HG03097 (cell line): ENCODE measurements at regions not wholly inside any gene's neighbourhood (a gene's known extent, or its start where the extent isn't known, plus 50 kb on each side); places are given as distances from the start of the nearest gene placed in this dataset.

Source experiments
- ATAC-seq: cut with Tn5 transposase; IDR thresholded peaks from one replicate; pipeline ENCODE4 v1.9.1; 2021; ENCODE audit not compliant: unreplicated experiment, low FRiP score

GRCh38 chr7:25822823-25823222 is 329.2 kb upstream of the NFE2L3 start:
- ATAC-seq: no peak

DNA sequence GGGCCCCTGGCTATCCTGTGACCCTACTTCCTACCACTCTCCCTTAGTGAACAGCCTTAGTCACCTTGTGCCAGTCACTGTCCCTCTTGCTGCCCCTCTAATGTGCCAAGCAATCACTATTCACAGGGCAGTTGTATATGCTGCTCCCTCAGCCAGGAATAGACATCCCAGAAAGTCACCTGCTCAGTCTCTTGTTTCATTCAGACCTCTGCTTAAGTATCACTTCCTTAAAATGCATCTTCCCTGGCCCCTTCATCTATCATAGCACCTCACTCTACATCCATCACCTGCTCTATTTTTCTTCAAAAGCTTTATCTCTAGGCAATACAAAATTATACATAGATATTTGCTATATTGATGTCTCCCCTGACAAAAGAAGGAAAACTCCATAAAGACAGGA is 328.4 kb upstream of the NFE2L3 start:
- ATAC-seq: no peak

DNA sequence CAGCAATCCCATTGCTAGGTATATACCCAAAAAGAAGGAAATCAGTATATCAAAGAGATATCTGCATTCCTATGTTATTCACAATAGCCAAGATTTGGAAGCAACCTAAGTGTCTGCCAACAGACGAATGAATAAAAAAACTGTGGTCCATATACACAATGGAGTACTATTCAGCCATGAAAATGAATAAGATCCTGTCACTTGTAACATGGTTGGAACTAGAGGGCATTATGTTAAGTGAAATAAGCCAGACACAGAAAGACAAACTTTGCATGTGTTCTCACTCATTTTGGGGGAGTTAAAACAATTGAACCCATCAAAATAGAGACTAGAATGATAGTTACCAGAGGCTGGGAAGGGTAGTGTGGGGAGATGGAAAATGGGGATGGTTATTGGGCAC is 323.5 kb upstream of the NFE2L3 start:
- ATAC-seq: no peak

DNA sequence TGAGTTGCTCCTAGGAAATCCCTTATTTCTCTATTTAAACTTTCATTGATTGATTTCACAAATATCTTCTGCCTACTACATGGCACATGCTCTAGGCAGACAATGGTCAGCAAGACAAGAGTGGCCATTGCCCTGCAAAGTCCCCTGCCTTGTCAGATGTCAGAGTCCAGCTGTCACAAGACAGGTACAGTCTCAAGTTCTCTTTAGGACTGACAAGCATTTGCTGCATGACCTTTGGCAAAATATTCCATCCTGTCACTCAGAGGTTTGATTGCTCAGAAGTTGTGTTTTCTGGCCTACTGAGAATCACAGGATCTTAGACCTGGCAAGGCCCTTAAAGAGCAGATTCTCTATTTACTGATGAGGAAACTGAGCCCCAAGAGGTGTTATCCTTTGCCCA is 322.3 kb upstream of the NFE2L3 start:
- no peak for ATAC-seq

- ATAC-seq: no peak
Observed at GRCh38 chr7:25830215-25830614, 321.8 kb upstream of the NFE2L3 start.

DNA sequence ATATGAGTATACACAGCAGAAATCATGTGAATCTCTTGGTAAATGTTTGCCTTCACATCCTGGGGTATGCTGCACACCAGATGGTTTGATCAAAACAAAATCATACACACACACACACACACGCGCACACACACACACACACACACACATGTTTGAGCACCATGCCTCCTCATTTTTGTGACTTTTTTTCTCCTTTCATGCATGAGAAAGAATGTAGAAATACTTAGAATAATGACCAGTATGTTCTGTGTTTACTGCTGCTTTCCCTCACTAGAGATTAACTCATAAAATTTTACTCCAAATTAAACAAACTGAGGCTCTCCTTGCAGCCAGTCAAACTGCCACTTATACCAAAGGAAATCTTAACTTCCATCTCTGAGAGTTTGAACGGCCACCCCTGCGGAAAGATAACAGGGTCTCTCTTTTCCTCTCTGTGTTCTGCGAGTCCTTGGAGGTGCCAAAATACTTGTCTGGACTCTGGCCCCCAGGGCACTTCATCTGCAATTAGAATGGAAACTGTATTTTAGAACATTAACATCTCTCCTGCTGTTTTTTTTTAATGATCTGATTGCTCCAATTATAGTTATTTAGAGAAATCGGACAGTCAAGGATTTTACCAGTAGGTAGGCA is 320.8 kb upstream of the NFE2L3 start:
- ATAC-seq: no peak

DNA sequence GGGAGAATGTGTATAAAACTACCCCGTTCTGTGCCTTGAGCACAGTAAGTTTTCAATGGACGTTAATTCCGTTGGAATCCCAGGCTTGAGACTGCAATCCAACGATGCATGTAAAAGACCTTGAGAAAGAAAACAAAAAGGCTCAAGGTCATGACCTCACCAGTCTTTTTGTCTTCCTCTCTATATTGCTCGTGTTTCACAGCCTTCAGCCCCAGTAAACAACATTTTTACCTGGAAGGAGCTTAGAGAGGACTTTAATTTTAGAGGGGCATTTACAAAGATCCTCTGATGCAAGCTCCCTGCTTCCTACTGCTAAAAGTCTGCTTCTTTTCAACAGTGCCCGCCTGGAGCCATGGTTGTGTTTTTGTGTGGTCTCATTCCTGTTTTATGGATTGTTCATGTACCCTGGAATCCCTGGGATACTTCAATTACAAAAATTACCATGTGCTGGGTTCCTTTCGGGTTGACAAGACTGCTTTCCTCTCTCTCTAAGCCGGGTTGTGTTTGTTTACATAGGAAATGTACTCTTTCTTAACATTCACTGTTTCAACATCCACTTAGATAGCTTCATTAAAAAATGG is 320.1 kb upstream of the NFE2L3 start:
- no peak for ATAC-seq

- no peak for ATAC-seq
Observed at GRCh38 chr7:25832456-25832855, 319.5 kb upstream of the NFE2L3 start.

GRCh38 chr7:25832929-25833328 is 319.1 kb upstream of the NFE2L3 start:
- no peak for ATAC-seq

GRCh38 chr7:25834050-25834449 is 317.9 kb upstream of the NFE2L3 start:
- ATAC-seq: no peak

GRCh38 chr7:25835197-25835596 is 316.8 kb upstream of the NFE2L3 start:
- ATAC-seq: no peak

- no peak for ATAC-seq
Observed at GRCh38 chr7:25839084-25839769, 312.8 kb upstream of the NFE2L3 start.

GRCh38 chr7:25840209-25840792 is 311.7 kb upstream of the NFE2L3 start:
- ATAC-seq: no peak

GRCh38 chr7:25841575-25841974 is 310.4 kb upstream of the NFE2L3 start:
- ATAC-seq: no peak

- no peak for ATAC-seq
Observed at GRCh38 chr7:25842201-25842733, 309.7 kb upstream of the NFE2L3 start.

DNA sequence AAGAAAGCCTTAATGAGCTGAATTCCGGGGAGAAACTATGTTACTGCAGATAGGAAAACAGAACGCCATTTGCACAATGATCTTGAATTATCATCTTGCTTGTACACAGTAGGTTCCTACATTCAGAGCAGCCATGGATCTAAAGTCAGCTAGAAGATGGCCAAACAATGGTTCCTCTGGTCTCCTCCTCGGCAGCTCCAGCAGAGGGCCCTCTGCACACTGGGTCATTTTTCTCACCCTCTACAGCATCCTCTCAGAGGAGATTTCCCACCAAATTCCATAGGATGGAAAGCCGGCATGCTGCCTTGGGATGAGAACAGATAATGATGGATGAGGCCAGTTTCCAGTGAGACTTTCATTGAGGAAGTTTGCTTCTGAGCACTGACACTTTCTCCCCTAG is 308.5 kb upstream of the NFE2L3 start:
- ATAC-seq: no peak

DNA sequence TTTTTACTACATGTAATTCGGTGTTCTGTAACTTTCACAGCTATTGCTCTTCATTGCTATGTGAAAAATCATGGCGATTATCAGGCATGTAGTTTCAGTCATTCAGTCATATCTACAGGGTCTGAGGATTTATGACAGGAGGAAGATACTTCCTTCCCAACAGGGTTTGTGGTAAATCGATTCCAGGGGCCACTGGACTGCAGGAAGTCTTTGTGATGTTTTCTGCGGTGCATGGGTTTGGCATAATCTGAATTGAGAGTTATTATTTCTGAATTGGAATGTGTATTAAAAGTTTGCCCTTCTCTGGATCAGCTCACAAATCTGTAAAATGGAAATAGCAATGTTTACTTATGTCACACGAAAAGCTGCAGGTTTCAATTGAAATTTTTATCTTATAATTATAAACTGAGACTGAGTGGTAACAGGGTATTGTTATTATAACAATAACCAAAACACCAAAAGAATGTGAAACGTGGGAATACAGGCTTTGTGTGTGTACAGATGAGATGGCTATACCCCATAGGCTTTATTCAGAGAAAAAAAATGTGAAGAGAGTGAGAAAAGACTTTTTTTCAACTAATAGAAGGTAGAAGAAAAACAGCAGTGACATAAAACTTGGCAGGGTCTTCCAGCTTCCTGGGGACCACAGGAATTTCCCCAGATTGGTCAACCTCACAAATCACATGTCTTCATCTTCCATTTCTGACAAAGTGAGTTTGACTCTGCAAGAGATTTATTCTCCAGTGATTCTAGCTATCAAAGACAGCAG is 307.7 kb upstream of the NFE2L3 start:
- ATAC-seq: no peak

- no peak for ATAC-seq
Observed at GRCh38 chr7:25845464-25845863, 306.5 kb upstream of the NFE2L3 start.

GRCh38 chr7:25846722-25847121 is 305.3 kb upstream of the NFE2L3 start:
- ATAC-seq: no peak

- no peak for ATAC-seq
Observed at GRCh38 chr7:25847336-25848070, 304.5 kb upstream of the NFE2L3 start.
